ENCODE measurements at regions not wholly inside any gene's neighbourhood (a gene's known extent, or its start where the extent isn't known, plus 50 kb on each side); places are given as distances from the start of the nearest gene placed in this dataset.

- Histone ChIP-seq H3K9me3 (replicated peaks; ENCODE audit: control insufficient read depth, insufficient read depth, low read depth, low read length) (no peaks in the 10 kb centered on the region), H3K9ac (ENCODE audit: insufficient read depth in 1 of 2, low read depth in 2 of 2, low read length in 2 of 2) (no peak overlapping the region), H3K4me3 (no peak overlapping the region), H3K27me3 (ENCODE audit: control insufficient read depth in 2 of 2, insufficient read depth in 2 of 2, low read length in 2 of 2) (no peaks in the 10 kb centered on the region), H3K9me1 (ENCODE audit: control insufficient read depth, insufficient read depth, low read length) (no peaks in the 10 kb centered on the region), H3K4me1 (replicated peaks in 1 of 2; ENCODE audit: control insufficient read depth in 2 of 2, insufficient read depth in 2 of 2, low read length in 2 of 2) (no peaks in the 10 kb centered on the region), H3K79me2 (ENCODE audit: control insufficient read depth, insufficient read depth, low read length) (no peaks in the 10 kb centered on the region), H3K36me3 (ENCODE audit: control insufficient read depth, insufficient read depth, low read length) (no peaks in the 10 kb centered on the region), H4K20me1 (replicated peaks; ENCODE audit: control insufficient read depth, insufficient read depth, low read length) (no peaks in the 10 kb centered on the region), H2AFZ (ENCODE audit: low read depth, low read length) (no peak overlapping the region), H3K4me2 (ENCODE audit: insufficient read depth, low read length) (no peak overlapping the region), H3K27ac (ENCODE audit: extremely low read depth, low read depth, low read length) (no peak overlapping the region)
- BruUV-seq (replicated peaks): no TSS peak
- FAIRE-seq (no peak), ATAC-seq (no peak), DNase-seq (ENCODE audit: extremely low read depth in 1 of 4, low spot score in 3 of 4) (no peak)
- POLR2A ChIA-PET: no interaction called here
- intact Hi-C loops (cut with micrococcal nuclease) (no loop called here), in situ Hi-C loops (cut with MboI) (no loop called here)
- CTCF ChIA-PET (ENCODE audit: low intra/inter-chr PET ratio): no interaction called here
- WGBS (ENCODE audit: insufficient coverage, low coverage, missing lambda C conversion rate): 2% methylated on average over 5 of the region's 5 CpGs
- TF ChIP-seq ZNF134 (CRISPR knock-in tag; conservative IDR thresholded peaks at IDR 0.05) (no peak), CREM (IDR thresholded peaks at IDR 0.05; ENCODE audit: low read depth) (no peak), ZBTB5 (IDR thresholded peaks at IDR 0.05) (no peak), ZNF551 (CRISPR knock-in tag; IDR thresholded peaks at IDR 0.05) (no peak), TCF7 (IDR thresholded peaks at IDR 0.05; ENCODE audit: borderline replicate concordance) (no peak), SP1 (CRISPR knock-in tag; IDR thresholded peaks at IDR 0.05) (no peak), PURB (CRISPR knock-in tag; IDR thresholded peaks at IDR 0.05; ENCODE audit: low read depth) (no peak), MEIS2 (IDR thresholded peaks at IDR 0.05; ENCODE audit: partially characterized antibody) (no peak), ZNF57 (CRISPR knock-in tag; IDR thresholded peaks at IDR 0.05) (no peak), KDM2B (CRISPR knock-in tag; IDR thresholded peaks at IDR 0.05) (no peak), KHSRP (IDR thresholded peaks at IDR 0.05) (no peak)
These were observed 57.7 kb upstream of the SESTD1 start for GRCh38 chr2:179322289-179322688.

All from K562 (cell line).